ENCODE measurements at regions not wholly inside any gene's neighbourhood (a gene's known extent, or its start where the extent isn't known, plus 50 kb on each side); places are given as distances from the start of the nearest gene placed in this dataset.

GRCh38 chr18:37873416-37873815, 307.8 kb upstream of the CELF4 start:
- WGBS (ENCODE audit: insufficient coverage), result no CpG with 5 or more reads among the region's 1 CpG

GRCh38 chr18:37872562-37872961, 307.0 kb upstream of the CELF4 start:
- Histone ChIP-seq H3K4me1 (ENCODE audit: control insufficient read depth, insufficient read depth, low read length) (peaks cover 3% of the 10 kb centered on the region), H3K27ac (ENCODE audit: low read depth, low read length) (no peak overlapping the region), H3K36me3 (ENCODE audit: control insufficient read depth, insufficient read depth, low read length) (no peaks in the 10 kb centered on the region), H3K4me3 (ENCODE audit: low read depth, low read length) (no peak overlapping the region), H3K27me3 (ENCODE audit: control insufficient read depth, insufficient read depth, low read length) (no peaks in the 10 kb centered on the region), H3K9me3 (ENCODE audit: control insufficient read depth, insufficient read depth, low read length) (no peaks in the 10 kb centered on the region)
- peak in 1 of 6 donors; percentile 20 for DNase-seq (ENCODE audit: low read depth in 4 of 6, low spot score in 6 of 6)
- 43% methylated on average over 2 of the region's 2 CpGs for WGBS (ENCODE audit: insufficient coverage)

More at GRCh38 chr18:37873416-37873815, 307.8 kb upstream of the CELF4 start:
- H3K9me3 ChIP-seq (ENCODE audit: control insufficient read depth, insufficient read depth, low read length), result no peaks in the 10 kb centered on the region
- no peak for DNase-seq (ENCODE audit: low read depth in 4 of 6, low spot score in 6 of 6)
- H3K4me3 ChIP-seq (ENCODE audit: low read depth, low read length), result no peak overlapping the region
- peaks cover 3% of the 10 kb centered on the region for H3K4me1 ChIP-seq (ENCODE audit: control insufficient read depth, insufficient read depth, low read length)
- H3K27ac ChIP-seq (ENCODE audit: low read depth, low read length), result no peak overlapping the region
- H3K36me3 ChIP-seq (ENCODE audit: control insufficient read depth, insufficient read depth, low read length), result no peaks in the 10 kb centered on the region
- no peaks in the 10 kb centered on the region for H3K27me3 ChIP-seq (ENCODE audit: control insufficient read depth, insufficient read depth, low read length)

- peak in 1 of 6 donors; percentile 9 for DNase-seq (ENCODE audit: low read depth in 4 of 6, low spot score in 6 of 6)
- Histone ChIP-seq H3K9me3 (ENCODE audit: control insufficient read depth, insufficient read depth, low read length) (no peaks in the 10 kb centered on the region), H3K27ac (ENCODE audit: low read depth, low read length) (no peak overlapping the region), H3K36me3 (ENCODE audit: control insufficient read depth, insufficient read depth, low read length) (no peaks in the 10 kb centered on the region), H3K27me3 (ENCODE audit: control insufficient read depth, insufficient read depth, low read length) (no peaks in the 10 kb centered on the region), H3K4me3 (ENCODE audit: low read depth, low read length) (no peak overlapping the region), H3K4me1 (ENCODE audit: control insufficient read depth, insufficient read depth, low read length) (peaks cover 3% of the 10 kb centered on the region)
- WGBS (ENCODE audit: insufficient coverage), result no CpG with 5 or more reads among the region's 1 CpG
These were observed 306.0 kb upstream of the CELF4 start for GRCh38 chr18:37871561-37871960.

- Histone ChIP-seq H3K27me3 (ENCODE audit: control insufficient read depth, insufficient read depth, low read length) (no peaks in the 10 kb centered on the region), H3K4me1 (ENCODE audit: control insufficient read depth, insufficient read depth, low read length) (peaks cover 3% of the 10 kb centered on the region), H3K4me3 (ENCODE audit: low read depth, low read length) (no peak overlapping the region), H3K9me3 (ENCODE audit: control insufficient read depth, insufficient read depth, low read length) (no peaks in the 10 kb centered on the region), H3K36me3 (ENCODE audit: control insufficient read depth, insufficient read depth, low read length) (no peaks in the 10 kb centered on the region), H3K27ac (ENCODE audit: low read depth, low read length) (no peak overlapping the region)
- no peak for DNase-seq (ENCODE audit: low read depth in 4 of 6, low spot score in 6 of 6)
- no CpG with 5 or more reads among the region's 2 CpGs for WGBS (ENCODE audit: insufficient coverage)
These were observed 303.5 kb upstream of the CELF4 start for GRCh38 chr18:37869051-37869450.

DNA sequence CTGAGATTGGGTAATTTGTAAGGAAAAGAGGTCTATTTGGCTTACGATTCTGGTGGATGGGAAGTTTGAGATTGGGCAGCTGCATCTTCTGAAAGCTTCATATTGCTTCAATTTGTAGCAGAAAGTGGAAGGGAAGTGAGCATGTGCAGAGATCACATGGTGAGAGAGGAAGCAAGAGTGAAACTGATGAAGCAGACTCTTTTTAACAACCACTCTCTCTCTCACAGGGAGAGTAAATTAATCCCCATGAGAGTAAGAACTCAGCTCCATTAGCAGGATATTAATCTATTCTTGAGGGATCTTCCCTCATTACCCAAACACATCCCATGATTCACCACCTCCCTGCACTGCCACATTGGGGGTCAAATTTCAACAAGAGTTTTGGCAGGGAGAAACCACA, 298.5 kb upstream of the CELF4 start:
- no peaks in the 10 kb centered on the region for H3K27me3 ChIP-seq (ENCODE audit: control insufficient read depth, insufficient read depth, low read length)
- no peak overlapping the region for H3K4me3 ChIP-seq (ENCODE audit: low read depth, low read length)
- no peak for DNase-seq (ENCODE audit: low read depth in 4 of 6, low spot score in 6 of 6)
- no peak overlapping the region for H3K27ac ChIP-seq (ENCODE audit: low read depth, low read length)
- no peaks in the 10 kb centered on the region for H3K4me1 ChIP-seq (ENCODE audit: control insufficient read depth, insufficient read depth, low read length)
- WGBS (ENCODE audit: insufficient coverage), result 83% methylated on average over 1 of the region's 1 CpG
- H3K36me3 ChIP-seq (ENCODE audit: control insufficient read depth, insufficient read depth, low read length), result no peaks in the 10 kb centered on the region
- no peaks in the 10 kb centered on the region for H3K9me3 ChIP-seq (ENCODE audit: control insufficient read depth, insufficient read depth, low read length)

- 72% methylated on average over 2 of the region's 2 CpGs for WGBS (ENCODE audit: insufficient coverage)
- no peak for DNase-seq (ENCODE audit: low read depth in 4 of 6, low spot score in 6 of 6)
- no peaks in the 10 kb centered on the region for H3K4me1 ChIP-seq (ENCODE audit: control insufficient read depth, insufficient read depth, low read length)
- H3K27ac ChIP-seq (ENCODE audit: low read depth, low read length), result no peak overlapping the region
- no peak overlapping the region for H3K4me3 ChIP-seq (ENCODE audit: low read depth, low read length)
- H3K27me3 ChIP-seq (ENCODE audit: control insufficient read depth, insufficient read depth, low read length), result no peaks in the 10 kb centered on the region
- no peaks in the 10 kb centered on the region for H3K9me3 ChIP-seq (ENCODE audit: control insufficient read depth, insufficient read depth, low read length)
- H3K36me3 ChIP-seq (ENCODE audit: control insufficient read depth, insufficient read depth, low read length), result no peaks in the 10 kb centered on the region
These were observed 296.4 kb upstream of the CELF4 start for GRCh38 chr18:37861981-37862380.

DNA sequence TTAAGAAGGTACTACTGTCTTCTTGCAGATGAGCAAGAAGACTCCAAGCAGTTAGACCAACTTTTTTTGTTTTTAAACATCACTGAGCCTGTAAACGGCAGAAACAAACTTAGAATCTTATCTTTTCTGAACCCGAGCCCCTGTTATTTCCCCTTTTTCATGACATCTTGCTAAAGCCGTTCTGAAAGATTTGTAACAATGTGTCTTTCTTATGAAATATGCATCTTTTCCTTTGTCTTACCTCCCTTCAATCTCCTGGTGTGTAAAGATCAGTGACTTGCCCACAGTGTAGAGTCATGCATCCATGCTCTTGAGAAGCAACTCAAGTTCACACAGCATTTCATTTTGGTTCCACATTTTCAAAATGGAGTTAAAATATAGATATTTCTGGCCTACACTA, 288.8 kb upstream of the CELF4 start:
- Histone ChIP-seq H3K36me3 (ENCODE audit: control insufficient read depth, insufficient read depth, low read length) (no peaks in the 10 kb centered on the region), H3K9me3 (ENCODE audit: control insufficient read depth, insufficient read depth, low read length) (no peaks in the 10 kb centered on the region), H3K27ac (ENCODE audit: low read depth, low read length) (no peak overlapping the region), H3K27me3 (ENCODE audit: control insufficient read depth, insufficient read depth, low read length) (no peaks in the 10 kb centered on the region), H3K4me1 (ENCODE audit: control insufficient read depth, insufficient read depth, low read length) (no peaks in the 10 kb centered on the region), H3K4me3 (ENCODE audit: low read depth, low read length) (no peak overlapping the region)
- no peak for DNase-seq (ENCODE audit: low read depth in 4 of 6, low spot score in 6 of 6)
- no CpG with 5 or more reads among the region's 3 CpGs for WGBS (ENCODE audit: insufficient coverage)

- H3K9me3 ChIP-seq (ENCODE audit: control insufficient read depth, insufficient read depth, low read length), result no peaks in the 10 kb centered on the region
- no peak overlapping the region for H3K27ac ChIP-seq (ENCODE audit: low read depth, low read length)
- no peak overlapping the region for H3K4me3 ChIP-seq (ENCODE audit: low read depth, low read length)
- no peaks in the 10 kb centered on the region for H3K27me3 ChIP-seq (ENCODE audit: control insufficient read depth, insufficient read depth, low read length)
- no peaks in the 10 kb centered on the region for H3K36me3 ChIP-seq (ENCODE audit: control insufficient read depth, insufficient read depth, low read length)
- no peaks in the 10 kb centered on the region for H3K4me1 ChIP-seq (ENCODE audit: control insufficient read depth, insufficient read depth, low read length)
- no peak for DNase-seq (ENCODE audit: low read depth in 4 of 6, low spot score in 6 of 6)
- WGBS (ENCODE audit: insufficient coverage), result 89% methylated on average over 3 of the region's 3 CpGs
These were observed 288.1 kb upstream of the CELF4 start for GRCh38 chr18:37853706-37854105.

DNA sequence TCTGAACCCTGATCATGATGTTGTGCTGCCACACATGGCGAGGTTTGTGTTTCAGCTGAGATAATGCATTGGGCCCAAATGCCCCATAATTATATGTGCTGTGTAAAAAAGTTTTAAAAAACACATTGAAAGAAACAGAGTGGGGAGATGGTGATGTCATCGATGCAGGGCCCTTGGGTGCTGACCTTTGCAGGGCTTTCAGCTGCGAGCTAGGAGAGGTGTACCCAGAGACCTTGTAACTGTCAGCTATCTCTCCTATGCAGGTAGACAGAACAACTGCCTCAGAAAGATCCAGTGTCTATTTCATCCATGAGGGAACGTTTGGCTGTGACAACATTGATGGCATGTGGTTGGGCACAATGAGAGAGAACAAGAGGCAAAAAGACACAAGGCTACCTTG, 286.9 kb upstream of the CELF4 start:
- no peak for DNase-seq (ENCODE audit: low read depth in 4 of 6, low spot score in 6 of 6)
- 100% methylated on average over 3 of the region's 4 CpGs for WGBS (ENCODE audit: insufficient coverage)
- Histone ChIP-seq H3K27me3 (ENCODE audit: control insufficient read depth, insufficient read depth, low read length) (no peaks in the 10 kb centered on the region), H3K4me1 (ENCODE audit: control insufficient read depth, insufficient read depth, low read length) (no peaks in the 10 kb centered on the region), H3K4me3 (ENCODE audit: low read depth, low read length) (no peak overlapping the region), H3K36me3 (ENCODE audit: control insufficient read depth, insufficient read depth, low read length) (no peaks in the 10 kb centered on the region), H3K27ac (ENCODE audit: low read depth, low read length) (no peak overlapping the region), H3K9me3 (ENCODE audit: control insufficient read depth, insufficient read depth, low read length) (no peaks in the 10 kb centered on the region)

DNA sequence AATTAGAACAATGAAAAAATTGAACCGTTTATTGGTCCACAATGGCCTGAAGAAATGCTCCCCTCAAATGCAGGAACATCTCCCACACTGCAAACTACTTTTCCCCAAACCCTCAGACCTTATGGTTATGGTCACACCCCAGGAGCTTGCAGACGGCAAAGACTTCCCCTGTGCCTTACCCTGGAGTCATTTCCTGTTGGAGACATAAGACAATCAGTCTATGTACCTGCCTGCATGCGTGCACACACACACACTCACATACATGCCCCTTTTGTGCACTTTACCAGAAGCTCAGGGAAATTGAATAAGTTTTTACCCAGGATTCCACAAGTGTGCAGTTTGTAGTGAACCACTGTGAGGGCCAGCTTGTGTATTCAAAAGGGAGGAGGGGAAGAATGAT, 281.9 kb upstream of the CELF4 start:
- H3K4me3 ChIP-seq (ENCODE audit: low read depth, low read length), result no peak overlapping the region
- H3K27me3 ChIP-seq (ENCODE audit: control insufficient read depth, insufficient read depth, low read length), result no peaks in the 10 kb centered on the region
- no peak overlapping the region for H3K27ac ChIP-seq (ENCODE audit: low read depth, low read length)
- H3K4me1 ChIP-seq (ENCODE audit: control insufficient read depth, insufficient read depth, low read length), result peaks cover 3% of the 10 kb centered on the region
- no peaks in the 10 kb centered on the region for H3K36me3 ChIP-seq (ENCODE audit: control insufficient read depth, insufficient read depth, low read length)
- DNase-seq (ENCODE audit: low read depth in 4 of 6, low spot score in 6 of 6), result peak in 1 of 6 donors; percentile 44
- H3K9me3 ChIP-seq (ENCODE audit: control insufficient read depth, insufficient read depth, low read length), result no peaks in the 10 kb centered on the region
- WGBS (ENCODE audit: insufficient coverage), result 81% methylated on average over 2 of the region's 3 CpGs
